ENCODE measurements at regions not wholly inside any gene's neighbourhood (a gene's known extent, or its start where the extent isn't known, plus 50 kb on each side); places are given as distances from the start of the nearest gene placed in this dataset.

- DNase-seq (ENCODE audit: low read depth), result no peak
Observed at GRCh38 chr2:226435146-226435545, 364.5 kb downstream of the IRS1 start.

GRCh38 chr2:226434702-226435101 is 364.9 kb downstream of the IRS1 start:
- DNase-seq (ENCODE audit: low read depth), result no peak

GRCh38 chr2:226431288-226431948 is 368.2 kb downstream of the IRS1 start:
- DNase-seq (ENCODE audit: low read depth), result peak; percentile 64

- no peak for DNase-seq (ENCODE audit: low read depth)
Observed at GRCh38 chr2:226429476-226429875, 370.1 kb downstream of the IRS1 start.

GRCh38 chr2:226427538-226428307 is 371.9 kb downstream of the IRS1 start:
- peak; percentile 95 for DNase-seq (ENCODE audit: low read depth)

- peak; percentile 55 for DNase-seq (ENCODE audit: low read depth)
Observed at GRCh38 chr2:226426292-226426736, 373.3 kb downstream of the IRS1 start.

- peak; percentile 46 for DNase-seq (ENCODE audit: low read depth)
Observed at GRCh38 chr2:226424971-226425370, 374.6 kb downstream of the IRS1 start.

GRCh38 chr2:226423498-226423960 is 376.1 kb downstream of the IRS1 start:
- peak; percentile 70 for DNase-seq (ENCODE audit: low read depth)

GRCh38 chr2:226420646-226421045 is 379.0 kb downstream of the IRS1 start:
- no peak for DNase-seq (ENCODE audit: low read depth)

GRCh38 chr2:226418521-226418920 is 381.1 kb downstream of the IRS1 start:
- DNase-seq (ENCODE audit: low read depth), result peak; percentile 48

- DNase-seq (ENCODE audit: low read depth), result no peak
Observed at GRCh38 chr2:226414335-226414734, 385.3 kb downstream of the IRS1 start.

GRCh38 chr2:226413498-226414130 is 386.0 kb downstream of the IRS1 start:
- DNase-seq (ENCODE audit: low read depth), result no peak

- peak; percentile 90 for DNase-seq (ENCODE audit: low read depth)
Observed at GRCh38 chr2:226411727-226412360, 387.8 kb downstream of the IRS1 start.

- no peak for DNase-seq (ENCODE audit: low read depth)
Observed at GRCh38 chr2:226411205-226411604, 388.4 kb downstream of the IRS1 start.

- DNase-seq (ENCODE audit: low read depth), result no peak
Observed at GRCh38 chr2:226410247-226410835, 389.3 kb downstream of the IRS1 start.

- no peak for DNase-seq (ENCODE audit: low read depth)
Observed at GRCh38 chr2:226409134-226409533, 390.5 kb downstream of the IRS1 start.

- no peak for DNase-seq (ENCODE audit: low read depth)
Observed at GRCh38 chr2:226408141-226408540, 391.5 kb downstream of the IRS1 start.

- DNase-seq (ENCODE audit: low read depth), result no peak
Observed at GRCh38 chr2:226407135-226407534, 392.5 kb downstream of the IRS1 start.

- no peak for DNase-seq (ENCODE audit: low read depth)
Observed at GRCh38 chr2:226405465-226405864, 394.2 kb downstream of the IRS1 start.

- DNase-seq (ENCODE audit: low read depth), result no peak
Observed at GRCh38 chr2:226403369-226403768, 396.3 kb downstream of the IRS1 start.

GRCh38 chr2:226399006-226399405 is 400.6 kb downstream of the IRS1 start:
- DNase-seq (ENCODE audit: low read depth), result no peak

- DNase-seq (ENCODE audit: low read depth), result peak; percentile 31
Observed at GRCh38 chr2:226398580-226398979, 401.0 kb downstream of the IRS1 start.
